Astrocyte (in vitro differentiated cells and primary cell): ENCODE measurements at regions not wholly inside any gene's neighbourhood (a gene's known extent, or its start where the extent isn't known, plus 50 kb on each side); places are given as distances from the start of the nearest gene placed in this dataset.
"Not testable (repeated sequence)": the region's sequence is repeated elsewhere in the genome, so short reads cannot be mapped to it uniquely, and the experiment has no call there.

Experiments used
- EZH2 ChIP-seq: IDR thresholded peaks from 2 replicates; pipeline ENCODE4 v1.6.1; 2012; ENCODE audit warnings: mild to moderate bottlenecking, low read length, inconsistent platforms; ENCODE audit not compliant: insufficient read depth
- TF ChIP-seq, protein P1 (sequence below): IDR thresholded peaks from 2 replicates; pipeline ENCODE4 v1.5.1; 2011; ENCODE audit warnings: low read depth, mild to moderate bottlenecking, inconsistent platforms, low read length, moderate library complexity; ENCODE audit not compliant: insufficient read depth

DNA sequence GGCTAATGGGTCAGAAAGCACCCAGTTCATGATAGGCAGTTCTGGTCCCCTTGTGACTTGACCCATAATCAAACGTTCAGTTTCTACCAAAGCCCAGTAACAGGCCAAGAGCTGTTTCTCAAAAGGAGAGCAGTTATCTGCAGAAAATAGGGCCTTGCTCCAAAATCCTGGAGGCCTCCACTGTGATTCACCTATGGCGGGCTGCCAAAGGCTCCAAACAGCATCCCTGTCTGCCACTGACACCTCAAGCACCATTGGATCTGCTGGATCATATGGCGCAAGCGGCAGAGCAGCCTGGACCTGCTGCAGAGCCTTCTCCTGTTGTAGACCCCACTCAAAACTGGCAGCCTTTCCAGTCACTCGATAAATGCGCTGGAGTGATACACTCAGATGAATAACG lies 181.6 kb upstream of the THUMPD2 start:
- TF ChIP-seq, protein P1, sequence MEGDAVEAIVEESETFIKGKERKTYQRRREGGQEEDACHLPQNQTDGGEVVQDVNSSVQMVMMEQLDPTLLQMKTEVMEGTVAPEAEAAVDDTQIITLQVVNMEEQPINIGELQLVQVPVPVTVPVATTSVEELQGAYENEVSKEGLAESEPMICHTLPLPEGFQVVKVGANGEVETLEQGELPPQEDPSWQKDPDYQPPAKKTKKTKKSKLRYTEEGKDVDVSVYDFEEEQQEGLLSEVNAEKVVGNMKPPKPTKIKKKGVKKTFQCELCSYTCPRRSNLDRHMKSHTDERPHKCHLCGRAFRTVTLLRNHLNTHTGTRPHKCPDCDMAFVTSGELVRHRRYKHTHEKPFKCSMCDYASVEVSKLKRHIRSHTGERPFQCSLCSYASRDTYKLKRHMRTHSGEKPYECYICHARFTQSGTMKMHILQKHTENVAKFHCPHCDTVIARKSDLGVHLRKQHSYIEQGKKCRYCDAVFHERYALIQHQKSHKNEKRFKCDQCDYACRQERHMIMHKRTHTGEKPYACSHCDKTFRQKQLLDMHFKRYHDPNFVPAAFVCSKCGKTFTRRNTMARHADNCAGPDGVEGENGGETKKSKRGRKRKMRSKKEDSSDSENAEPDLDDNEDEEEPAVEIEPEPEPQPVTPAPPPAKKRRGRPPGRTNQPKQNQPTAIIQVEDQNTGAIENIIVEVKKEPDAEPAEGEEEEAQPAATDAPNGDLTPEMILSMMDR, result not testable (repeated sequence)
- TF ChIP-seq EZH2, result not testable (repeated sequence)
